Muscle layer of colon (tissue), 2 donors: ENCODE measurements at regions not wholly inside any gene's neighbourhood (a gene's known extent, or its start where the extent isn't known, plus 50 kb on each side); places are given as distances from the start of the nearest gene placed in this dataset.

ENCODE experiments used
- H3K27ac ChIP-seq: one replicate; pipeline ENCODE4 v1.7.0; 2013; ENCODE audit warnings: low read depth, mild to moderate bottlenecking, low read length, moderate library complexity
- H3K27me3 ChIP-seq, 2 donors: one replicate each; pipeline ENCODE4 v1.7.0; 2013; ENCODE audit warnings: low read length in 2 of 2, mild to moderate bottlenecking in 2 of 2; ENCODE audit not compliant: insufficient read depth in 2 of 2, control insufficient read depth in 1 of 2
- H3K36me3 ChIP-seq: one replicate; pipeline ENCODE4 v1.7.0; 2013; ENCODE audit warnings: mild to moderate bottlenecking, low read length; ENCODE audit not compliant: insufficient read depth
- H3K4me1 ChIP-seq: one replicate; pipeline ENCODE4 v1.7.0; 2013; ENCODE audit warnings: mild to moderate bottlenecking, low read length; ENCODE audit not compliant: insufficient read depth
- H3K4me3 ChIP-seq, 2 donors: one replicate each; pipeline ENCODE4 v1.7.0; 2013; ENCODE audit warnings: low read length in 2 of 2, low read depth in 1 of 2, mild to moderate bottlenecking in 1 of 2, moderate library complexity in 1 of 2
- H3K9ac ChIP-seq: one replicate; pipeline ENCODE4 v1.7.0; 2013; ENCODE audit warnings: low read length
- H3K9me3 ChIP-seq: one replicate; pipeline ENCODE4 v1.7.0; 2013; ENCODE audit warnings: mild to moderate bottlenecking, low read length
- donor health status: abdominal sarcoma.
- donor health status: Adenocarcinoma of cecum.

GRCh38 chr10:91023700-91024398, 103.0 kb upstream of the ANKRD1 start:
- Histone ChIP-seq H3K27ac (no peak overlapping the region), H3K4me3 (no peak overlapping the region), H3K9ac (no peak overlapping the region), H3K27me3 (no peaks in the 10 kb centered on the region), H3K4me1 (peaks cover 11% of the 10 kb centered on the region), H3K36me3 (no peaks in the 10 kb centered on the region), H3K9me3 (no peaks in the 10 kb centered on the region)

GRCh38 chr10:91024541-91024940, 103.7 kb upstream of the ANKRD1 start:
- H3K9ac ChIP-seq = no peak overlapping the region

GRCh38 chr10:91032611-91033206, 111.8 kb upstream of the ANKRD1 start:
- H3K9me3 ChIP-seq = no peaks in the 10 kb centered on the region
- H3K27me3 ChIP-seq = no peaks in the 10 kb centered on the region
- H3K9ac ChIP-seq = no peak overlapping the region
- H3K27ac ChIP-seq = no peak overlapping the region
- no peak overlapping the region for H3K4me3 ChIP-seq
- H3K4me1 ChIP-seq = peaks cover 7% of the 10 kb centered on the region
- H3K36me3 ChIP-seq = no peaks in the 10 kb centered on the region

More at GRCh38 chr10:91024541-91024940, 103.7 kb upstream of the ANKRD1 start:
- Histone ChIP-seq H3K4me3 (no peak overlapping the region), H3K4me1 (peaks cover 11% of the 10 kb centered on the region), H3K27me3 (no peaks in the 10 kb centered on the region), H3K36me3 (no peaks in the 10 kb centered on the region), H3K27ac (no peak overlapping the region), H3K9me3 (no peaks in the 10 kb centered on the region)

GRCh38 chr10:91033324-91033950, 112.5 kb upstream of the ANKRD1 start:
- Histone ChIP-seq H3K36me3 (no peaks in the 10 kb centered on the region), H3K9me3 (no peaks in the 10 kb centered on the region), H3K4me1 (peaks cover 7% of the 10 kb centered on the region), H3K27ac (no peak overlapping the region), H3K4me3 (no peak overlapping the region), H3K27me3 (no peaks in the 10 kb centered on the region), H3K9ac (no peak overlapping the region)

GRCh38 chr10:91034042-91034441, 113.2 kb upstream of the ANKRD1 start:
- Histone ChIP-seq H3K4me3 (no peak overlapping the region), H3K9ac (no peak overlapping the region), H3K27me3 (no peaks in the 10 kb centered on the region), H3K4me1 (peaks cover 7% of the 10 kb centered on the region), H3K36me3 (no peaks in the 10 kb centered on the region), H3K27ac (no peak overlapping the region), H3K9me3 (no peaks in the 10 kb centered on the region)

- H3K9me3 ChIP-seq = no peaks in the 10 kb centered on the region
- no peaks in the 10 kb centered on the region for H3K36me3 ChIP-seq
- H3K4me1 ChIP-seq = peaks cover 7% of the 10 kb centered on the region
- no peak overlapping the region for H3K4me3 ChIP-seq
- H3K9ac ChIP-seq = no peak overlapping the region
- no peak overlapping the region for H3K27ac ChIP-seq
- H3K27me3 ChIP-seq = no peaks in the 10 kb centered on the region
Measured at GRCh38 chr10:91034494-91035159, 113.7 kb upstream of the ANKRD1 start.

GRCh38 chr10:91035650-91036292, 114.9 kb upstream of the ANKRD1 start:
- Histone ChIP-seq H3K27ac (no peak overlapping the region), H3K36me3 (no peaks in the 10 kb centered on the region), H3K9ac (no peak overlapping the region), H3K4me3 (no peak overlapping the region), H3K27me3 (no peaks in the 10 kb centered on the region), H3K4me1 (peaks cover 7% of the 10 kb centered on the region), H3K9me3 (no peaks in the 10 kb centered on the region)

GRCh38 chr10:91036807-91037411, 116.0 kb upstream of the ANKRD1 start:
- Histone ChIP-seq H3K27ac (no peak overlapping the region), H3K27me3 (no peaks in the 10 kb centered on the region), H3K9ac (no peak overlapping the region), H3K4me1 (peaks cover 7% of the 10 kb centered on the region), H3K9me3 (no peaks in the 10 kb centered on the region), H3K36me3 (no peaks in the 10 kb centered on the region), H3K4me3 (no peak overlapping the region)

GRCh38 chr10:91038971-91039370, 118.1 kb upstream of the ANKRD1 start:
- peaks cover 7% of the 10 kb centered on the region for H3K4me1 ChIP-seq
- no peaks in the 10 kb centered on the region for H3K27me3 ChIP-seq
- H3K9ac ChIP-seq = no peak overlapping the region
- no peaks in the 10 kb centered on the region for H3K9me3 ChIP-seq
- H3K27ac ChIP-seq = no peak overlapping the region
- no peaks in the 10 kb centered on the region for H3K36me3 ChIP-seq
- H3K4me3 ChIP-seq = no peak overlapping the region

GRCh38 chr10:91040343-91040742, 119.5 kb upstream of the ANKRD1 start:
- Histone ChIP-seq H3K9ac (no peak overlapping the region), H3K36me3 (no peaks in the 10 kb centered on the region), H3K27me3 (no peaks in the 10 kb centered on the region), H3K9me3 (no peaks in the 10 kb centered on the region), H3K4me3 (no peak overlapping the region), H3K4me1 (no peaks in the 10 kb centered on the region), H3K27ac (no peak overlapping the region)

GRCh38 chr10:91042069-91042468, 121.2 kb upstream of the ANKRD1 start:
- H3K27ac ChIP-seq = no peak overlapping the region
- H3K4me1 ChIP-seq = no peaks in the 10 kb centered on the region
- H3K4me3 ChIP-seq = no peak overlapping the region
- no peaks in the 10 kb centered on the region for H3K9me3 ChIP-seq
- H3K36me3 ChIP-seq = no peaks in the 10 kb centered on the region
- H3K27me3 ChIP-seq = no peaks in the 10 kb centered on the region
- no peak overlapping the region for H3K9ac ChIP-seq
